ENCODE measurements at regions not wholly inside any gene's neighbourhood (a gene's known extent, or its start where the extent isn't known, plus 50 kb on each side); places are given as distances from the start of the nearest gene placed in this dataset.

DNA sequence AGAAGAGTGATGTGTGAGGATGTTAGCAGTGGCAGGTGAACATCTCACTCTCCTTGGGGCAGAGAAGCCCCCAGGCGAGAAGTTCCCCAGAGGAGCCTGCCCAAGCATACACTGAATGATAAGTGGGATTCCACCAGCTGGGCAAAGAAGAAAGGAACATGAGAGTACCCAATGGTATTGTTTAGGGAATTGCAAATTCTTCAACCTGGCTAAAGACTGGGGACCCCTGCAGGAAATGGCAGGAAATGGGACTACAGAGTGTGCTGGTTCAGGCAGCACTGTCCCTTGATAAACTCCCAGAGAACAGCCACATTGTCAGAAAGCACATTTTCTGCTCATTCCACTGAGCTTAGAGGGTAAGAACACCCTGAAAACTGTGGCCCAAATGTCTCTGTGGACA, 121.3 kb downstream of the RPS29 start:
- no peak for DNase-seq (ENCODE audit: low spot score)

DNA sequence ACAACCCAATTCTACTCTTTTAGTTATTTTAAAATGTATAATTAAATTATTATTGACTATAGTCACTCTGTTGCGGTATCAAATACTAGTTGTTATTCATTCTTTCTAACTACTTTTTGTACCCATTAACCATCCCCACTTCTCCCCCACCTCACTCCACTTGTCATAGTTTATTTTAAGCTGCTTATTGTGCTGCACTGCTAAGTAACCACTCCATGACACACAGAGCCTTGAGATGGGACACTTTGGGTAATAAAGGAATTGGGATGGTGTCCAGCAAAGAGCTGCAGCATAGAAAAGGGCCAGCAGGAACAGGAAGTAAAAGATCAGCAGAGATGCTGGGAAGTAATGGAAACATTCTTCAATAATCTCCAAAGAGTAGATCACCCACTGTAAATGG, 123.0 kb downstream of the RPS29 start:
- no peak for DNase-seq (ENCODE audit: low spot score)

DNA sequence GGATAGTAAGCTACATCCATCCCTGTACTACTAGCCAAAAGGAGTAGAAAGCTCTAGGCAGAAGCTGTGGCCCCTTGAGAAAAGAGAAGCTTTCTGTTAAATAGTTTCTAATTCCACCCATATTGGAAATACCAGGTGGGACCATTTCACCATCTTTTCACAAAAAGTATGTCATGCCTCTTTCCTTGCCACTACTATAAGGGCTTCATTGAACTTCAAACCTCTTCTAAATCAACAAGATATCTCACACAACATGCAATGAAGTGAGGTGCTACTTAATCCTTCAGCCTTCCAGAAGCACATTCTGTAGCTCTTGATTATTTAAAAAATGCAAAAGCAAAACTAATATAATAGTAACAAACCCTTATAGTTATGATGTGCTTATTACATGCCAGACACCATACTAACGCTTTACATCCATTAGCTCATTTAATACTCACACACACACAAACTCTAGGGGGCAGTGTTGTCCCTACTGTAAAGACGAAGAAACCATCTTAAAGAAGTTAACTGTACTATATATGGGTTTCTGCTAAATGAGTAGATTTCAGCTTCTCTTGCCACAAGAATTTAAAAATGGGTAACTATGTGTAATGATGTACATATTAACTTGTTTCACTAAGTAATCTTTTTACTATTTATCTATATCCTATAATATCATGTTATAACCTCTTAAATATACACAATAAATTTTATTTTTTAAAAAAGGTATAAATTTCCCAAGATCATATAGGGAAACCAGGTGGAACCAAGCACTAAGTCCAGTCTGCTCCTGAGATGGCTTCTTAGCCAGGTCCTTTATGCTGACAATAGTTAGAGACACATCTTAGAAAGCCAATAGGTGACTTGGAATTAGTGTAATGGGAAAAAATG, 124.4 kb downstream of the RPS29 start:
- no peak for DNase-seq (ENCODE audit: low spot score)

DNA sequence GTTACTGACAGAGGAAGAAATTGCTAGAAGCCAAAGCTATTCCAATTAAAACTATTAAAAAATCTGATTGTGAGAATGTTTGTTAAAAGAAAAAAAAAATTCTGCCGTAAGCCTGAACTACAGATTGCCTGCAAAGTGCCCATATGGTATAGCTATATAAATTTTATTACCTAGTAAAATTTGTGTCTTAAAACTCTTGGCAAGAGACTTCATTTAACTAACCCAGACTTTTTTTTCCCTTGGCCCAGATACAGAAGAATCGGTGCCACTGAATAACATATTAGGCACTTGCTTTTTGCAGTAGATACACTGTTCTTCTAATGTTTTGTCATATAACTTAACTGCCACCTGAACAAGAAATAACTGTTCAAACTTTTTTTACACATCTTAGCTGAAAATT, 125.5 kb downstream of the RPS29 start:
- no peak for DNase-seq (ENCODE audit: low spot score)

DNA sequence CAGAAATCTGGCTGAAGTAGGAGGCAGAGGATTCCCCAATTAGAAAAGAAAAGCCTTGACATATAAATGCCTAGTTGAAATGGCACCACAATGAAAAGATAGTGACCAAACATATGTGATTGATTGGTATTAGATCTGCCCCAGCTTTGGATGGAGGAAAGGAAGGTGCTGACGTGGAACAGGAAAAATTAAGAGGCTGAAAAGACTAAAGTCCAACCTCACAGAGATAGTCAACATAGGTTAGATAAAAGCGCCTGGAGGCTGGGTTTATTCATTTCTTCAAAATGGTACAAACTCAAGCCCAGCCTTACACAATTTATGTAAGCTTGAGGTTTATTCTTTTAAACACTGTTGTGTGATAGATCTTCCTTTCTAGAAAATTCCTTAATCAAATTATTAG, 129.6 kb downstream of the RPS29 start:
- DNase-seq (ENCODE audit: low spot score) = no peak

DNA sequence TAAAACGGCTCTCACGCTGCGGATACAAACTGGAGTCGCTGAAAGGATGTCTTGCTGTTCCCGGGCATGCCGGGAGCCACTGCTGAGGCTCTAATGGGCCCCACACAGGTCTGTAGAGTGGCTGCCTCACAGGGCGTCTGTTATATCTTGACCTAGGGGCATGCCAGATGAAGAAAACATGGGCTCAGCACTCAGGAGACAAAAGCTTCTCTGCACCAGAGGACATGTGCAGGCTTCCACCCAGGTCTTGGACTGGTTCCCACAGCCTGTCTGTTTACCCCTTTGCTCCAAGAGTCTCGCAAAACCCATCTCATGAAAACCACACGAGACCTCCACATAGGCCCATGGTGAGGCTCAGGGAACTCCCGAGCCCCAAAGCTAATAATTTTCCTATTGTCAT, 134.2 kb downstream of the RPS29 start:
- no peak for DNase-seq (ENCODE audit: low spot score)

DNA sequence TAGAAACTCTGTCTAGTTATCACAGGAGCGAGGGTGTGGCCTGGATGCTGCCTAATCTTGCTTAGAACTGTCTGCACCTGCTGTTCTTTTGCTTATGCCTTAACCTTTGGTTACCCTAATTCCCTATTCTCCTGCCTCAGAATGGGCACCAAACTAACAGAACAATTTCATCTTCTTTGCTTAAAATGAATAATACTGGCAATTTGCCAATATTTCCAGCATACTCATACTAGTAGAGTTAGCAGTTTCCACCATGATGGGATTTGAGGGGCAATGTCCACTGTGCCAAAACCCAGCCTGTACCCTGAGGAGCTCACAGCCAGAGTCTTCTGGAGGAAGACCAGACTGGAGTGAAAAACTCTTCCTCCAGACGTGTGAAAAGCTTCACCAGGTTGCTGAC, 136.4 kb downstream of the RPS29 start:
- no peak for DNase-seq (ENCODE audit: low spot score)

DNA sequence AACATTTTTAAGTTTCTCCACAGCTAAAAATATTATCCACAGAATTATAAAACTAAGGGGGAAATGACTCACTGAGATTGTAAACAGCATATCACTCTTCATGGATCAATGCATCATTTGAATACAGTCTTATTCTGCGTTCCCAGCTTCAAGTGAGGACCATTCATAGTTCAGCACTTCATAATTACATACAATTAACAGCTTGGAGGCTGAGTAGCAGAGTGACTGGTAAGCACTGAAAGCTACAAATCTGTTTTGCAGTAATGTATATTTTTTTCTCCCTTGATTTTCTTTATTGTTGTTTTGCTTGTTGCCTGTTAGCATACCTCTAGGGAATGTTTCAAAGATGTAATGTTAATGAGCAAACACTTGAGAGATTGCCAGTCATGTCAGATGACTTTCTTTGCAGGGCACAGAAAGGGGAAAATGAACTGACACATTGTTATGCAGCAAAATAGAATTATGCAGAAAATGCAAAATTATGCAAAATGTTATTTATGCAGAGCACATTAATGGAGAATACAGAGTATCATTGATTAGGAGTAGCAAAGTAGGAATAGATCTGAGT, 138.6 kb downstream of the RPS29 start:
- DNase-seq (ENCODE audit: low spot score) = no peak

DNA sequence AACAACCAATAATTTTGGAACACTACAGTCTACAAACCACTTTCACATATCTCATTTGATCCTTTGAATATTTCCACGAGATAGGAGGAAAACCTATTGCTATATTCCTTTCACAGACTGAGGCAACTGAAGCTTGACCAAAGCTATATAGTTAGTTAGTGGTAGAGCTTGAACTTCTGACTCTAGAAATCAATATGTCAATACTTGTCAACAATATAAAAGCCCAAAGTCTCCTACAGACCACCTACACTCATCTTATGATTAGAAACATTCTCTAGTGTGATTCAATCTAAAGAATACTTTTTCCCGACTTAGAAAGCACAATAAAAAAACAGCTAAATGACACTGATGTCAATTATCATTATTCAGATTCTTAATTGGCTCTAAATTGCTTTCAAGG, 139.4 kb downstream of the RPS29 start:
- no peak for DNase-seq (ENCODE audit: low spot score)

DNA sequence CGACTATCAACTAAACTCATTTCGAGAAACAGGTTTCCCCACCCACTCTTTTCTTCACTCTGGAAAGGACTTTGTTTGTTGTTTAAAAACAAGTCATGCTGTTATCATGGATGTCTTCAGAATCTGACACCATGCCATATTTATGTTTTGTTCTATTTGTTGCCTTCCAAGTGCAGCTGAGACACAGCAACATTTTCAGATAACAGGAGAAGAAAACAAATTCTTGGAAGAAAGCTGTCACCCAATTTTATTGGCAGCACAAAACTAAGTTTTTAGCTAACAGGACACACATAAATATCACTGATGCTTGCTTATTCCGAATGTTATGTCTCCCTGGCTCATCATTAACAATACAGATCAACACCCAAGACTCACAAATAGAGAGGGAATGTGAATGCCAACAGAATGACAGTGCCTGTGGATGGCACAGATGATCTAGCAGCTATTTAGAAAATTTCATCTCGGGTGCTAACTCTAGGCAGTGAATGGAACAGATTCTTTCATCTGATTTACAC, 147.9 kb downstream of the RPS29 start:
- DNase-seq (ENCODE audit: low spot score) = no peak

DNA sequence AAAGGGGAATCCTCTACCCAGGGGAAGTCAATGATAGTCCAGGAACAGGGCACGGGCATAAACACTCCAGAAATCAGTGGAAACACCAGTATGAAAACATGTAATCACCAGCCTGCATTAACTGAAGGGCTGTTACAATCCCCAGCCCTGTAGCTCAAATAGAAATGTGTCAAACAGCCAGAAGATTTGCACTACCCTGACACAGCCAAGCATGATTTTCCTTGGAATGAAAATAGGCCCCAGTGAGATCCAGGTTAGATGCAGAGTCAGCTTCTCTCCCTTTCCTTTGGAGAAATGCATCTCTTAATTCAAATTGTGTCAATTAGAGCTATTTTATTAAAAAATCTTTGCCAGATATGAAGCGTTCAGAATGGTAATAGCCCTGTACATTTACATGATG, 158.1 kb downstream of the RPS29 start:
- DNase-seq (ENCODE audit: low spot score) = no peak

DNA sequence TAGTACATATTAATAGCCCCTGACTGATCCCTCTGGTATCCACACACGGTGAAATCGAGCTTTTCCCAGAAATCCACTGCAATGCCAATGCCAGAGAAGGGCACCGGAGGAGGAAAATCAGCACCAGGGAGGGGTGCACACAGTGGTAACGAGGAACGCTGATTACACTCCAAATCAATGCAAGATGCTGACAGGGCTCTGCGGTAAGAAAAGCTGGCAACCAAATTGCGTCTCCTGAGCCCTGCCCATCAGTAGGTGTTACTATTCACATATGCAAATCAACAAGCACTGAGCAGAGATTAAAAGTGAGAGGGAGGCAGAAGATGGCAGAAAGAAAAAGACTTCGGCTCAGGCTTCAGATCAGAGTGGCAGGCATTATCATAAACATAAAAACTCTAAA, 159.1 kb downstream of the RPS29 start:
- no peak for DNase-seq (ENCODE audit: low spot score)

DNA sequence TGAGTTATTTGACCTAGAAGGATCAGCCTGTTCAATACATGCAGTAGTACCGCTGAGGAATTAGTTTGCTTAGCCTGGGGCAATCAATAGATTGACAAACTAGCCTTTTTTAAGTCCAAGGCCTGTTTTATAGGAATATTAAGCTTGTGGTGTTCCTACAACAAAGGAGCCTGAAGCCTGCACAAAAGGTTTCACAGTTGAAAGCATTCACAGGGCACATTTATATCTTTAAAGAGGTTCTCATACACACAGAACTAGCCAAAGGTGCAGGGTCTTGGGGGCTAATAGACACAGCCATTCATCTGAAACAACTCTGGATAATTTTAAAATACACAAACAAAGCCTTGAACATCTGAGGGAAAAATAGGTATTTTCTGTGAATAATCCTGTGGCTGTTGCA, 160.3 kb downstream of the RPS29 start:
- no peak for DNase-seq (ENCODE audit: low spot score)

DNA sequence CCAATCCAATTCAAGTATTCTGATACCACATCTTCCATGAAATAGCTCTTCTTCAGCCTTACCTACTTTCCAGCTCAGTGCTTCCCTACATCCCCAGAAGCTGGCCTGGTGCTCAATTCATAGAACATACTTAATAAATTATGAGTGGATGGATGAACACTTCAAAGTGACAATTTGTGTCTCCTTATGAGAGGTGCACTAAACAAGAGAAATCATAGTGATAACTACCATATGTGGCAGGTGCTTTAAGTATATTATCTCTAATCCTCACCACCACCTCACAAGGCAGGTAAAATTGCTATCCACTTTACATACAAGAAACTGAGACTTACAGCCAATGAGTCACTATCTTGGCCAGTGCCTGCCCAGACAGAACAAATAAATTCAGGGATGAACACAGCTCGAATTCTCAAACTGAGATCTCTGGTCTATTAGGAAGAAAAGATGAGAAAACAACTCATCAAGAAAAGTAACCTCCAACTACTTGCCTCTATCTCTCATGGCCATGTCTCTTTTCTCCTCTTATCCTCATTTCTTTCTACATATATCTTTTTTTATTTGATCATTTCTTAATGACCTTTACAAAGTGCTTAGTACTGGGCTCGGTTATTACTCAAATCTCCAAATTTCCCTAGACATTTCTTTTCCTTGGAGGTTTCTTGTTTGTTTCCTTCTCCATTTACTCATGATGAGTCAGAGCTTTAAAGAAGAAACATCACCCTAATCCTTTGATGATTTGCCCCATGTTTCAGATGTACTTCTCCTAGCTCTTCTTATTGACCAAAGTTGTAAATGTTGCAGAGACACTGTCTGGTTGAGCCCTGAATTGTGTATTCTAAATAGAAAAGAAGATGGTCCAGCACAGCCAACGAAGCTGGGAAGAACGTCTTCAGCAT, 161.5 kb downstream of the RPS29 start:
- no peak for DNase-seq (ENCODE audit: low spot score)

DNA sequence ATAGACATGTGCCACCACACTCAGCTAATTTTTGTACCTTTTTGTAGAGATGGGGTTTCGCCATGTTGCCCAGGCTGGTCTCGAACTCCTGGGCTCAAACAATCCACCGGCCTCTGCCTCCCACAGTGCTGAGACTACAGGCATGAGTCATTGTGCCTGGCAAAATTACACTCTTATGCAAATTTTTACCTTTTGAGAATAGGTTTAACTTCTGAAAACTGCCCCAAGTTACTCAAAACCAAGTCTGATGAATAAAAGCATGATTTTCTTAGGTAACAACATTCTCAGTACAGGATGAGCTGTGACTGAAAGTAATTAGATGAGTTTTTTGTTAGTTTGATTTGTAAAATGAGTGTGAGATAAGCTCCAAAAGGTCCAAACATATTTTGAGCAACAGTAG, 166.0 kb downstream of the RPS29 start:
- no peak for DNase-seq (ENCODE audit: low spot score)

DNA sequence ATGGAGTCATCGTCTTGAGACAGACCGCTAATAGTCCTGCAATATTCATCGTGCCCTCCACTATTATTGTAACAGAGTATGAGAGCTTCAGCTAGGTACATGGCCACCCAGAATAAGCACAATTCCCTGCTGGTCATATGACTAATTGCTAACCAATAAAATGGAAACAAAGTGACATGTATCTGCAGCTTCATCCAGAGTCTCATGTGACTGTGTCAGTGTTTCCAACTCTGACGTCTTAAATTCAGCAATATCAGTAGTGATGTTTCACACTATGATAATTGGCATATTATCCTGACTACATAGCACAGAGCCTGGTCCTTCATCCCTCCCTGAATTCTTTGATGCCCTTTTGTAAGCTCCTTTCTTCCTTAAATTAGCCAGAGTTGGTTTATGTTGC, 167.4 kb downstream of the RPS29 start:
- no peak for DNase-seq (ENCODE audit: low spot score)

DNA sequence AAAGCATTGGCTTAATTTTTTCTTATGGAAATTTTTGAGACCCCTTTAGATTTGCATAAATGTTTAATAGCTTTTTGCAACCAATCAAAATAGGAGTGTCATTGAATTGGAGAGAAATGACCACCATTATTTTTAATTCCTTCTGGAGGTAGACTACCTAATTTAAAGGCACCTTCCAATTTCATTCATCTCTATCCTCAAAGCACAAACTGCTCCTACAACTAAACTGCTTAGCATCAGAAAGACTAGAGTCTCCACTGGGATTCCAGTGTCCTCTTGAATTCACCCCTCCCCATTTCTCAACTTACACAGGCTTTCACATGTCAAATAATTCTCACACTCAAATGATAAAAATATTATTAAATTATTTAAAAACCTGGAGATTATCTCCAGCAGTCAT, 168.4 kb downstream of the RPS29 start:
- no peak for DNase-seq (ENCODE audit: low spot score)

DNA sequence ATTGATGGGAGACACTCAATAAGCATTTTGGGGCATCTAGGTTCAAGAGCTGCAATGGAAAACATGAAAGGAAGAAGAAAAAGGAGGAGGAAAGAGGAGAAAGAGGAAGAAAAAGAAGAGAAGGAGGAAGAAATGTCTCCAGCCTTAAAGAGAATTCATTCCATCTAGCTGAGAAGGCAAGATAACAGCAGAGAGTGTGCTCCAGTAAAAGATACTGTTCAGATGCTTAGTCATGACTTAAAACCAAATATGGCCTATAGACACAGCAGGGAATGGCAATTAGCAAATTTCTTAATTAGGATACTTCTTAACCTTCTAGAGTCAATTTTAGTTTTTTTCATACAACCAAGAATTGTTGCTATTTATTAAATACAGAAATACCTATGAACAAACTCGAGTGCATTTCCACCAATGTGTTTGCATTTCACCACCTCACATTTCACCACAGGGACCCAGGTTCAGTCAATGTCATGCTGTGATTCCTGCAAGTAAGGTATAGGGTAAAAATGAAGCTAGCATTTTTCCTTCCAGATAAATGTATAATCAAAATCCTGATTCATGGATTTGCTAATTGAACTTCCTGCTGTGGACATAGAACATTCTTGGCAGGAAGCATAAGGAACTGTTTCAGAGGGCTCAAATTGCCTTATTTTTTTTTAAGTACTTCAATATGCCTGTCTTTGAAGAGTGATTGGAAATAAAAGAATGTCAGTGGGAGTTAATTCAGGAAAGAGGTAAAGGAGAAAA, 177.8 kb downstream of the RPS29 start:
- no peak for DNase-seq (ENCODE audit: low spot score)

DNA sequence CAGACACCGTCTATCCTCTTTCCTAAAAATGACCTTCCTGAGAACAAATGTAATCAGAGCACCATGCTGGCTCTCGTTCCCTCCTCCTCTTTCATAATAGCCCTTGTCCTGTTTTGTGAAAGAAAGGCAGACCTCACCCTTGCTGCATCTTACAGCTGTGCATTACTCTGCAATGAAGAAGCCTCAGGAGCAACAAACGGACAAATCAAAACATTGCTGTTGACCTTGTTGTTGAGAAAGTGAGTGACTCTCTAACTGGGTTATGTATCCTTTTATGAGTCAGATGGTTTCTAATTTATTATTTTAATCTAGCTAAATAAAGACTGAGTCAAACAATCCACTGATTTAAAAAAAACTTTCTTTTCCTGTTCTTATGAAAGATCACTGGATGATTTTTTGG, 180.9 kb downstream of the RPS29 start:
- DNase-seq (ENCODE audit: low spot score) = no peak

DNA sequence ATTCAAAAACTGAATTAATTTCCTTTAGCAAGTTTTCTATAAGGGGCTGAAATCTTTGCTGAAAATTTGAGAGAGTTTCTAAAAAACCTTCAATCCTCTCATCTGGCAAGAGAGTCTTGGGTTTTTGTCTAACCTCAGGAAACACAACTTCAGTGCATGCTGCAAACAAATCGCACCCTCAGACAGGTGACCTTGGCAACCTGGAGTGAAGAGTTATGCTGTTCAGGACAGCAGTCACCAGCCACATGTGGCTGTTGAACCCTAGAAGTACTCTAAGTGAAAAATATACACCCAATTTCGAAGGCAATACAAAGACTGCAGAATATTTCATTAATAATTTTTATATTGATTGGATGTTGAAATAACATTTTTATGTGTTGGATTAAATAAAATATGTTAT, 184.8 kb downstream of the RPS29 start:
- DNase-seq (ENCODE audit: low spot score) = no peak

DNA sequence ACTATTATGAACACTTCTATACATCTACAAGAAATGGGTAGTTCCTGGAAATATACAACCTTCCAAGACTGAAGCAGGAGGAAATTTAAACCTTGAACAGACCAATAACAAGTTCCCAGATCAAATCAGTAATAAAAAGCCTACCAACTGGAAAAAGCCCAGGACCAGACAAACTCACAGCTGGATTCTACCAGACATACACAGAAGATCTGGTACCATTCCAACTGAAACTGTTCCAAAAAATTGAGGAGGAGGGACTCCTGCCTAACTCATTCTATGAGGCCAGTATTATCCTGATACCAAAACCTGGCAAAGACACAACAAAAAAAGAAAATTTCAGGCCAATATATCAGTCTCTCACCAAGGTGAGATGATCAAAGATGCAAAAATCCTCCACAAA, 189.4 kb downstream of the RPS29 start:
- DNase-seq (ENCODE audit: low spot score) = no peak

All from mesenteric fat pad (tissue), 1 donor.